ENCODE measurements at regions not wholly inside any gene's neighbourhood (a gene's known extent, or its start where the extent isn't known, plus 50 kb on each side); places are given as distances from the start of the nearest gene placed in this dataset.
"Not testable (repeated sequence)": the region's sequence is repeated elsewhere in the genome, so short reads cannot be mapped to it uniquely, and the experiment has no call there.

DNA sequence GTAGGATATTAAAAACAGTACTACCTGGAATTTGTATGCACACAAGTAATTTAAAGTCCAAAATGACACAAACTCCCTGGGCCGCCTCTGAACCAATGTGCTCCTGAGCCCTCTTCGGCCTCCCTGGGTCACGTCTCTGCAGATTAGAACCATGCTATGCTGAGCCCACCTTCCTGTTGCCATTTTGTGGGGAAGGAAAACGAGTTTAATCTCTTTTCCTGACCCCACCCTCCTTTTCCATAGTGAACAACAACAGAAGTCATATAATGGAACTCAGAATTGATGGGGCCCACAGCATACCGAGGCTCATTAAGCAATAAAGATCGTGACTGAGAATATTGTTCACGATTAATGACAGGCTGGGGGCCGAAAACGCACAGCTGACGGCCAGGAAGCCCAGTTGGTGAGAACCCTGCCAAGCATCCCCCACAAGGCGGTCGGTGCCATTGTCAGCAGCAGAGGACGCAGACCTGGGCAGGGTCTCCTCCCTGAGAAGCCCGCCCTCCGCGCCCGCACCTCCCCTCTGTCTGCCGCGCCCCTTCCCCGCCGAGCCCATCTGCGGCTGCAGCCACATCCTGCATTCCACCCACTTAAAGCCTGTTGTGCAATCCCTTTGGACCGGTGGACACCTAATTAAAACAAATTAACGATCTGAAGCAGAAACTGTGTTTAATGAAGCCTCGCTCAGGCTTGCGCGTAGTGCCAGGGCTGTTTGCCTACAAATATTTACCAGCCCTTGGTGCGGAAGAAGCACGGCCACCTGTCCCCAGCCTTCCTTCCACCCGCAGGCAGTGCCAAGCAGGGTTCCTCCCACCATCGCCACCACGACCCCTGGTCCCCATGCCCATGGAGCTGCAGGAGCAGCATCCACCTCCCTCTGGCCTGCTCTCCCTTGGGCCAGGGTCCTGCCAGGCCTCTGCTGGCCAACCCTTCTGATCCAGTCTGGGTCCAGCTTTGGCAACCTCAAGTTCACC lies 68.1 kb downstream of the DLL1 start:
- TF ChIP-seq, protein P1, sequence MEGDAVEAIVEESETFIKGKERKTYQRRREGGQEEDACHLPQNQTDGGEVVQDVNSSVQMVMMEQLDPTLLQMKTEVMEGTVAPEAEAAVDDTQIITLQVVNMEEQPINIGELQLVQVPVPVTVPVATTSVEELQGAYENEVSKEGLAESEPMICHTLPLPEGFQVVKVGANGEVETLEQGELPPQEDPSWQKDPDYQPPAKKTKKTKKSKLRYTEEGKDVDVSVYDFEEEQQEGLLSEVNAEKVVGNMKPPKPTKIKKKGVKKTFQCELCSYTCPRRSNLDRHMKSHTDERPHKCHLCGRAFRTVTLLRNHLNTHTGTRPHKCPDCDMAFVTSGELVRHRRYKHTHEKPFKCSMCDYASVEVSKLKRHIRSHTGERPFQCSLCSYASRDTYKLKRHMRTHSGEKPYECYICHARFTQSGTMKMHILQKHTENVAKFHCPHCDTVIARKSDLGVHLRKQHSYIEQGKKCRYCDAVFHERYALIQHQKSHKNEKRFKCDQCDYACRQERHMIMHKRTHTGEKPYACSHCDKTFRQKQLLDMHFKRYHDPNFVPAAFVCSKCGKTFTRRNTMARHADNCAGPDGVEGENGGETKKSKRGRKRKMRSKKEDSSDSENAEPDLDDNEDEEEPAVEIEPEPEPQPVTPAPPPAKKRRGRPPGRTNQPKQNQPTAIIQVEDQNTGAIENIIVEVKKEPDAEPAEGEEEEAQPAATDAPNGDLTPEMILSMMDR (conservative IDR thresholded peaks at IDR 0.05), result no peak
- no peak for TF ChIP-seq ZFX (IDR thresholded peaks at IDR 0.05)
- no peak overlapping the region; the same call in 1 of the 2 replicates for H3K27ac ChIP-seq

DNA sequence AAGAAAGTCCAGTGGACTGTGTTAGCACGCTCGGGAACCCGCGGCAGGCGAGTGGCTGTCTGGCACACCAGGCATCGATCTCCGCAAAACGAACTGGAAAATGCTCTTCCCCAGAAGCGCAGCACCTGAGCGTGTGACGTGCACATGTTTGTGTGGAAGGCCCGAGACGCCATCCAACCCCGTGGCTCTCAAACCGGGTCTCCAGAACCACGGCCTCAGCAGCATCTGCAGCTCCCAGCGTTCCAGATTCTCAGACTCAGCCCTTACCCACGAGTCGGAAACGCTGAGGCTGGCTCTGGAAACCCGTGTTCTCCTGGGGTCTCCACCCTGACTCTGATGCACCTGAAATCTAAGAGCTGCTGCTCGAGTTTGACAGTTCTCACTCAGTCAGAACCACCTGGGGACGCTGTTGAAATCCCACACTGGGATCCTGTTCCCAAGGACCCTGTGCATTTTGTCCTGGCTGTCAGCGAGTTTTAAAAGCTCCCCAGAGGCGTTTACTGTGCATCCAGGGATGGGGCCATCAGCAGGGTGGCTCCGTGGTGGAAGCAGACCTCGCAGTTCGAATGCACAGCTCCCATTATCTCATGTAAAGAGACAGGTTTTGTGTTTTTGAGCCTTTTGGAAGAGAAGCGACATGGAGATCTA lies 69.0 kb downstream of the DLL1 start:
- no peak overlapping the region for H3K27ac ChIP-seq
- TF ChIP-seq ZFX (IDR thresholded peaks at IDR 0.05), result no peak
- TF ChIP-seq, protein P1 (conservative IDR thresholded peaks at IDR 0.05), result no peak

DNA sequence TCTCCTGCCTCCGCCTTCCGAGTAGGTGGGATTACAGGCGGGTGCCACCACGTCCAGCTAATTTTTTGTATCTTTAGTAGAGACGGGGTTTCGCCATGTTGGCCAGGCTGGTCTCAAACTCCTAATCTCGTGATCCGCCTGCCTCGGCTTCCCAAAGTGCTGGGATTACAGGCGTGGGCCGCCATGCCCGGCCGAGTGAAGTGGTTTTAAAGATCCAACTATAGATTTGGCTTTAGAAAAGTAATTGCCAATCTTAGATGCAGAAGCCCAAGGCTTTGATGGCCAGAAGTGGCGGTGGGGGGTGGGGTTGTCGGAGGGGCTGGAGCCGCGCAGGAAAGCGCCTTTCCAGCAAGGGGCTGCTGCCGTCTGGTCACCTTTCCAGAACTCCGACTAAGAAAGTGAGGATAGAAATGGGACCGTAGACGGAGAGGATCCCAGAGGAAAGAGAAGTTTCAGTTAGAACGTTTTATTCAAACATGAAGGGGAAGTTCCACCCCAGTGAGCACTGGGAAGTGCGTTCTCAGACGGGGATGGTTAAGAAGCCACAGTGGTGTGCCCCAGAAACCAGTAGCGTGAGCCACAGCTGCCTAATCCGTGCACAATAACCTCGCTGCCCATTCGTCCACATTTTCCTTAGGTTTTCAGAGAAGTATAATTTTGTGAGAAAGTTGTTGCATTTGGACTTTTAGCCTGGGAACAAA lies 69.7 kb downstream of the DLL1 start:
- H3K27ac ChIP-seq, result no peak overlapping the region
- TF ChIP-seq, protein P1 (conservative IDR thresholded peaks at IDR 0.05), result no peak
- no peak for TF ChIP-seq ZFX (IDR thresholded peaks at IDR 0.05)

DNA sequence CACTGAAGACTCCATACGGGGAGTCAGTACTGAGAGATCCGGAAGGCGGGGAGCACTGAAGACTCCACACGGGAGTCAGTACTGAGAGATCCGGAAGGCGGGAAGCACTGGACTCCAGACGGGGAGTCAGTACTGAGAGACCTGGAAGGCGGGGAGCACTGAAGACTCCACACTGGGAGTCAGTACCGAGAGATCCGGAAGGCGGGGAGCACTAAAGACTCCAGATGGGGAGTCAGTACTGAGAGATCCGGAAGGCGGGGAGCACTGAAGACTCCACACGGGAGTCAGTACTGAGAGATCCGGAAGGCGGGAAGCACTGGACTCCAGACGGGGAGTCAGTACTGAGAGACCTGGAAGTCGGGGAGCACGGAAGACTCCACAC lies 77.2 kb downstream of the DLL1 start:
- H3K27ac ChIP-seq, result not testable (repeated sequence)

DNA sequence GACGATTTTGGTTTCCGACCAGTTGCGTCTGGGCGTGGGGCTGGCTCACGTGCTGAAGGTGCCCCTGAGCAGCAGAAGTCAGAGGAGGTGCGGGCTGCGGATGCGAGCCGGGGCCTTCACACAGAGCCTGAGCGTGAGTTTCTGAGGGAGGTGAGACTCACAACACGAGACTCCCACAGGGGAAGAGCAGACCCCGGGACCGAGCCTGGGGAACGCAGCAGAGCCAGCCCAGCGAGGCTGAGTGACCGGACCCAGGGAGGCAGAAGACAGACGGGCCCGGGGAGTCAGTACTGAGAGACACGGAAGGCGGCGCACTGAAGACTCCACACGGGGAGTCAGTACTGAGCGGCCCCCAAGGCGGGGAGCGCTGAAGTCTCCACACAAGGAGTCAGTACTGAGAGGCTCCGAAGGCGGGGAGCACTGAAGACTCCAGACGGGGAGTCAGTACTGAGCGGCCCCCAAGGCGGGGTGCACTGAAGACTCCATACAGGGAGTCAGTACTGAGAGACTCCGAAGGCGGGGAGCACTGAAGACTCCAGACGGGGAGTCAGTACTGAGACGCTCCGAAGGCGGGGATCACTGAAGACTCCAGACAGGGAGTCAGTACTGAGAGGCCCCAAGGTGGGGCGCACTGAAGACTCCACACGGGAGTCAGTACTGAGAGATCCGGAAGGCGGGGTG lies 77.8 kb downstream of the DLL1 start:
- no peak overlapping the region for H3K27ac ChIP-seq
- TF ChIP-seq, protein P1 (conservative IDR thresholded peaks at IDR 0.05), result no peak
- TF ChIP-seq ZFX (IDR thresholded peaks at IDR 0.05), result no peak

DNA sequence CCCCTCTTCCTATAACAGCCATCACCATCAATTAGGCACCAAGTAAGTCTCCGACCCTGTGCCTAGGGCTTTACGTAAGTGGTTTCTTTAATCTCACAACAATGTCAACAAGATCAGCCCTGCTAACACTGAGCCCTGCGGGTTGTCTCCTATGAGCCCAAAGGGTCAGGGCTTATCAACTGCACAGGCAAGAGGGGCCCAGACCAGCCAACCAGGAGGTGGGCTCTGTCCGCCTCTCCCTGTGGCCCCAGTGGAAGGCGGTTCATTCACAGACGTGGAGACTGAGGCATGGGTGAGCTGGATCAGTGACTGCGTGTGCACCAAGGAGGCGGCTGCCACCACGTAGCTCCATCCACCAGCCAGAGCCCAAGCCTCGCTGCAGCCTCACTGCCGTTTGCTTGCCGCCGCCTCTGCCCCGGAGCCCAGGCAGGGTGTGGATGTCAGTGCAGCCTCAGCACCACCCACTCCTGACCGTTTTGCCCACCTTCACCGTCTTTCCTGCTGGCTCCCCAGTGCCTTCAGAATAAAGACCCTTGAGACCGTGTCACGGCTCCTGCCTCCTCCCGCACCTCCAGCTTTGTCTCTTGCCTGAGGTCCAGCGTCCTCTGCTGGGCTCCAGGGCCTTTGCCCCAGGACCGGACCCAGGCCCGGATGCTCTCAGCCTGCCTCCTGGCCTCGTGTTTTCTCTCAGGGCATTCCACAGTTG lies 78.7 kb downstream of the DLL1 start:
- H3K27ac ChIP-seq, result no peak overlapping the region
- TF ChIP-seq, protein P1 (conservative IDR thresholded peaks at IDR 0.05), result no peak
- no peak for TF ChIP-seq ZFX (IDR thresholded peaks at IDR 0.05)

Data from C4-2B (cell line).